Heart right ventricle (tissue), 16 donors: ENCODE measurements at regions not wholly inside any gene's neighbourhood (a gene's known extent, or its start where the extent isn't known, plus 50 kb on each side); places are given as distances from the start of the nearest gene placed in this dataset.
"Not testable (repeated sequence)": the region's sequence is repeated elsewhere in the genome, so short reads cannot be mapped to it uniquely, and the experiment has no call there.

Experiments used
- ATAC-seq, 8 donors: fragments of 200-7000 bp; cut with Tn5 transposase; one replicate each; pipeline ENCODE4 v1.9.1; 2020; ENCODE audit warnings: mild to moderate bottlenecking in 8 of 8, moderate library complexity in 8 of 8, moderate number of reproducible peaks in 1 of 8
- DNase-seq, 2 donors: peaks; one replicate each; pipeline ENCODE4 v3.0.0-alpha.2; 2020
- H3K27ac ChIP-seq, 10 donors: fragments of 200-600 bp; sonication (generic) in 2 of 10; one replicate each; pipeline versions ENCODE4 v1.5.0 to v1.8.0; 2020 to 2022; ENCODE audit warnings: mild to moderate bottlenecking in 3 of 10
- H3K27me3 ChIP-seq, 7 donors: fragments of 200-600 bp; one replicate each; pipeline ENCODE4 v1.8.0; 2021 to 2022; ENCODE audit warnings: mild to moderate bottlenecking in 2 of 7
- H3K36me3 ChIP-seq, 9 donors: fragments of 200-600 bp; sonication (generic) in 1 of 9; one replicate each; pipeline versions ENCODE4 v1.5.0 to v1.8.0; 2020 to 2022; ENCODE audit warnings: mild to moderate bottlenecking in 2 of 9
- H3K4me1 ChIP-seq, 9 donors: fragments of 200-600 bp; sonication (generic) in 1 of 9; one replicate each; pipeline versions ENCODE4 v1.5.0 to v1.8.0; 2020 to 2022; ENCODE audit warnings: mild to moderate bottlenecking in 4 of 9
- H3K4me3 ChIP-seq, 10 donors: fragments of 200-600 bp; sonication (generic) in 2 of 10; one replicate each; pipeline versions ENCODE4 v1.5.0 to v1.8.0; 2020 to 2022; ENCODE audit warnings: mild to moderate bottlenecking in 7 of 10, moderate library complexity in 2 of 10
- H3K9me3 ChIP-seq, 11 donors: fragments of 200-600 bp in 10 of 11; sonication (generic) in 2 of 11; one replicate each; pipeline versions ENCODE4 v1.5.0 to v1.8.0; 2013 to 2022; ENCODE audit warnings: mild to moderate bottlenecking in 2 of 11, control low read depth in 1 of 11, moderate library complexity in 1 of 11
- CTCF ChIP-seq, 9 donors: fragments of 200-600 bp; sonication (generic) in 2 of 9; IDR thresholded peaks; one replicate each; pipeline versions ENCODE4 v1.5.0 to v1.8.0; 2021 to 2022; ENCODE audit warnings: antibody characterized with exemption in 9 of 9, mild to moderate bottlenecking in 5 of 9, moderate library complexity in 1 of 9
- WGBS, 2 donors: extraction: QIAGEN DNeasy Blood & Tissue Kit; methylation state at CpG; one replicate each; pipeline ENCODE4 v1.1.7; 2013; ENCODE audit warnings: inconsistent platforms in 1 of 2; 5-methylcytosine and 5-hydroxymethylcytosine counted together
- intact Hi-C, 10 donors: fragments of 100-400 bp; cut with DNase I; formaldehyde crosslinking; loops; one replicate each; pipeline versions ENCODE4 v1.11.1 to v1.14.2; 2022
- donor health status: Arrhythmogenic right ventricular cardiomyopathy.
- donor health status: ischemic (EF 13 %, LVEDD 7.1; RV severe dilation, severe dysfunction).
- donor health status: healthy with polysubstance abuse.
- donor health status: DM: no; HTN: yes; CAD: no.
- donor health status: DM: no; HTN: no; CAD: no.
- donor health status: ischemic (EF 25% LVEDD 6.9; RV normal size, moderate dysfunction).
- donor health status: ischemic (EF 25% LVEDD 5.7; RV mildly dilated, moderate dysfunction).
- donor health status: healthy.
- donor health status: DM: yes; HTN: yes; CAD: no.
- donor health status: Ischemic cardiomyopathy.
- donor health status: ischemic (EF 35%, LVEDD 5.7; RV mildly dilated, moderate dysfunction).
- donor health status: nonischemic (EF 11% LVEDD 7.7; RV severe dilation, severe dysfunction).
- donor health status: DM: yes; HTN: yes; CAD: no.
- donor health status: PGD.
- donor health status: ischemic (EF 29% LVEDD 5.4; RV normal size, mild dysfunction).
- donor health status: nonischemic (EF 23%, LVEDD 6.1; RV moderate dilation, normal function).

- Histone ChIP-seq H3K27ac (no peak overlapping the region), H3K9me3 (no peaks in the 10 kb centered on the region), H3K4me3 (no peak overlapping the region), H3K36me3 (no peaks in the 10 kb centered on the region), H3K27me3 (peaks cover 0 to 10% (median 0%) of the 10 kb centered on the region in 7 donors), H3K4me1 (peaks cover 0 to 8% (median 0%) of the 10 kb centered on the region in 9 donors)
- TF ChIP-seq CTCF (IDR thresholded peaks at IDR 0.05): no peak
- intact Hi-C loops: no loop called here
- DNase-seq (no peak), ATAC-seq (no peak)
- WGBS, 2 donors: 87 to 92% methylated on average over 4 of the region's 4 CpGs
These were observed 337.8 kb downstream of the THBS2 start for GRCh38 chr6:168915855-168916254.

- Histone ChIP-seq H3K4me1 (peaks cover 0 to 8% (median 0%) of the 10 kb centered on the region in 9 donors), H3K36me3 (no peaks in the 10 kb centered on the region), H3K27me3 (peaks cover 0 to 10% (median 0%) of the 10 kb centered on the region in 7 donors), H3K9me3 (no peaks in the 10 kb centered on the region), H3K4me3 (no peak overlapping the region), H3K27ac (no peak overlapping the region)
- ATAC-seq: no peak
- intact Hi-C loops: no loop called here
- TF ChIP-seq CTCF (IDR thresholded peaks at IDR 0.05): no peak
- no peak for DNase-seq
- WGBS, 2 donors: 77 to 82% methylated on average over 6 of the region's 6 CpGs
These were observed 338.4 kb downstream of the THBS2 start for GRCh38 chr6:168915242-168915641.

- Histone ChIP-seq H3K36me3 (no peaks in the 10 kb centered on the region), H3K9me3 (no peaks in the 10 kb centered on the region), H3K27ac (no peak overlapping the region), H3K4me3 (no peak overlapping the region), H3K4me1 (peaks cover 0 to 8% (median 0%) of the 10 kb centered on the region in 9 donors), H3K27me3 (peaks cover 0 to 10% (median 0%) of the 10 kb centered on the region in 7 donors)
- TF ChIP-seq CTCF (IDR thresholded peaks at IDR 0.05): no peak
- WGBS, 2 donors: 92 to 94% methylated on average over 12 of the region's 12 CpGs
- ATAC-seq (no peak), DNase-seq (no peak)
- intact Hi-C loops: no loop called here
These were observed 339.7 kb downstream of the THBS2 start for GRCh38 chr6:168913866-168914469.

- intact Hi-C loops, H3K4me1 ChIP-seq, H3K4me3 ChIP-seq, H3K36me3 ChIP-seq, DNase-seq, H3K27me3 ChIP-seq, H3K27ac ChIP-seq, H3K9me3 ChIP-seq, ATAC-seq: not testable (repeated sequence)
- WGBS, 2 donors: 80 to 84% methylated on average over 11 of the region's 11 CpGs
These were observed 340.3 kb downstream of the THBS2 start for GRCh38 chr6:168913231-168913865.

GRCh38 chr6:168909288-168909687, 344.4 kb downstream of the THBS2 start:
- H3K4me1 ChIP-seq: no peaks in the 10 kb centered on the region
- intact Hi-C loops: no loop called here
- peaks cover 0 to 4% (median 0%) of the 10 kb centered on the region in 7 donors for H3K27me3 ChIP-seq
- H3K9me3 ChIP-seq: peaks cover 0 to 17% (median 0%) of the 10 kb centered on the region in 11 donors
- ATAC-seq (no peak), DNase-seq (no peak)
- H3K27ac ChIP-seq: no peak overlapping the region
- no peak for TF ChIP-seq CTCF (IDR thresholded peaks at IDR 0.05)
- H3K4me3 ChIP-seq: no peak overlapping the region
- WGBS, 2 donors: 90 to 95% methylated on average over 10 of the region's 10 CpGs
- H3K36me3 ChIP-seq: no peaks in the 10 kb centered on the region
